Omental fat pad (tissue), 3 donors: ENCODE measurements at regions not wholly inside any gene's neighbourhood (a gene's known extent, or its start where the extent isn't known, plus 50 kb on each side); places are given as distances from the start of the nearest gene placed in this dataset.

ENCODE experiments used
- ATAC-seq: fragments of 150-250 bp; one replicate; pipeline ENCODE4 v1.9.1; 2016; ENCODE audit warnings: mild to moderate bottlenecking, moderate library complexity; ENCODE audit not compliant: low FRiP score
- DNase-seq: peaks from one replicate; pipeline ENCODE4 v3.0.0-alpha.2; 2019; ENCODE audit warnings: low spot score
- CTCF ChIP-seq, 3 donors: fragments of 450-650 bp; IDR thresholded peaks; one replicate each; pipeline ENCODE4 v1.5.1; 2016 to 2017; ENCODE audit warnings: antibody characterized with exemption in 3 of 3, mild to moderate bottlenecking in 3 of 3, moderate library complexity in 2 of 3

GRCh38 chr4:178280362-178280761 lies 838.1 kb upstream of the AGA start:
- DNase-seq (no peak), ATAC-seq (no peak)
- TF ChIP-seq CTCF (IDR thresholded peaks at IDR 0.05) = no peak

DNA sequence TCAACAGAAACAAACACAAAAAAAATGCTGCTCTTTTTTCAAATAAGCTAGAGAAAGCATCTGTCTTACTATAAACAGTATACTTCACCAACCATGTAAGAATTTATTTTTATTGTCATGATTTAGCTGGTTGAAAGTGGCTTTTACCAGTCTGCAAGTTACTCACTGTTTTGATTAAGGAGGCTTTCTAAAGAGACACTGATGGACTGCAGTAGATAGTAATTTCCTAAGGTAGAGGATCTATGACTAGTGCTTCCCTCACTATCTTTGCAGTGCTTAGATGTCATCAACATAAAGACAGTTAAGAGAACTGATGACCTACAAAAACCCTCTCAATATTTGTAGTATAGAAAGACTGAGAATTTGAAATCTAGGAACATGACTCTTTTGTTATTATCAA lies 846.2 kb upstream of the AGA start:
- TF ChIP-seq CTCF (IDR thresholded peaks at IDR 0.05) = no peak
- no peak for ATAC-seq
- DNase-seq = no peak

DNA sequence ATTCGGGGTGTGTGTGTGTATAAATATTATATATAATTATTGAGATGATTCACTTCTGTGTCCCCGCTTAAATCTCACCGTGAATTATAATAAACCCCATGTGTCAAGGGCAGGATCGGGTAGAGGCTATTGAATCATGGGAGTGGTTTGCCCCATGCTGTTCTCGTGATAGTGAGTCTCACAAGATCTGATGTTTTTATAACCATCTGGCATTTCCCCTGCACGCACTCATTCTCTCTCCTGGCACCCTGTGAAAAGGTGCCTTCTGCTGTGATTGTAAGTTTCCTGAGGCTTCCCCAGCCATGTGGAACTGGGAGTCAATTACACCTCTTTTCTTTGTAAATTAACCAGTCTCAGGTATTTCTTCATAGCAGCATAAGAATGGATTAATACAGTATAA lies 851.4 kb upstream of the AGA start:
- TF ChIP-seq CTCF (IDR thresholded peaks at IDR 0.05) = no peak
- DNase-seq = no peak
- ATAC-seq = no peak

GRCh38 chr4:178296669-178297068 lies 854.4 kb upstream of the AGA start:
- ATAC-seq = no peak
- no peak for DNase-seq
- no peak for TF ChIP-seq CTCF (IDR thresholded peaks at IDR 0.05)

DNA sequence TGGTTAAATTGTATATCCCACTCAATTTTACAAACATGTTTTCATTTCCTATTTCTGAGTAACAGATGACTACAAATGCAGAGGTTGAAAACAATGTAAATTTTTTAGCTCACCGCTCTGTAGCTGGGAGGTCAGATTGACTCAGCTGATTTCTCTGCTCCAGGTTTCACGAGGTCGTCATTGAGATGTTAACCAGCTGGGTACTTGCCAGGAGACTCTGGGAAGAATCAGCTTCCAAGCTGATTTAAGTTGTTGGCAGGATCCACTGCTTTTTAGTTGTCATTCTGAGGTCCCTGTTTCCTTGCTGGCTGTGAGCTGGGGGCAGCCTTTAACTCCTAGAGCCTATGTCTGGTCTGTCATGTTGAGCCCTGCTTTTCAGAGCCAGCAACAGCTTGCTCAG lies 864.3 kb upstream of the AGA start:
- DNase-seq (no peak), ATAC-seq (no peak)
- no peak for TF ChIP-seq CTCF (IDR thresholded peaks at IDR 0.05)

- ATAC-seq (no peak), DNase-seq (no peak)
- TF ChIP-seq CTCF (IDR thresholded peaks at IDR 0.05) = no peak
Measured at GRCh38 chr4:178309890-178310289, 867.7 kb upstream of the AGA start.

GRCh38 chr4:178311997-178312396 lies 869.8 kb upstream of the AGA start:
- no peak for ATAC-seq
- no peak for TF ChIP-seq CTCF (IDR thresholded peaks at IDR 0.05)
- no peak for DNase-seq
